Suppressor macrophage treated with lipopolysaccharide for 4 hours (primary cell): ENCODE measurements at regions not wholly inside any gene's neighbourhood (a gene's known extent, or its start where the extent isn't known, plus 50 kb on each side); places are given as distances from the start of the nearest gene placed in this dataset.

Source experiments
- DNase-seq: peaks from one replicate; pipeline ENCODE4 v3.0.0-alpha.2; 2020

DNA sequence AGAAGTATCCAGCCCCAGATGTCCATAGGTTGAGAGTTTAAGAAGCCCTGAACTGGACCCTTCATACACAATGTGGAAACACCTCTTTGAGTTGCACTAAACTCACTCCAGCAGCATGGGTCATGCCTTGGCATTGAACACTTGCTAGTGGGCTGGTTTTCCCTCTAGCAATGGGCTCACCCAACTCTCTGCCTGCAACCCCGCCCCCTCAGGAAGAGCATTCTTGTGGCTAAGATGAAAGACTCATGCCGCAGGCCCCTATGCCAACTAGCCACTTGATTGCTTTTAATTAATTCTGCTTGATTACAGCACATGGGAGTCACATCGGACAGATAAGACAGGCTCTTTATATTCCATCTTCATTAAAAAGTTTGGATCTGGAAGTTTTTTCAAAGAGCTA is 136.5 kb upstream of the GJB5 start:
- no peak for DNase-seq

DNA sequence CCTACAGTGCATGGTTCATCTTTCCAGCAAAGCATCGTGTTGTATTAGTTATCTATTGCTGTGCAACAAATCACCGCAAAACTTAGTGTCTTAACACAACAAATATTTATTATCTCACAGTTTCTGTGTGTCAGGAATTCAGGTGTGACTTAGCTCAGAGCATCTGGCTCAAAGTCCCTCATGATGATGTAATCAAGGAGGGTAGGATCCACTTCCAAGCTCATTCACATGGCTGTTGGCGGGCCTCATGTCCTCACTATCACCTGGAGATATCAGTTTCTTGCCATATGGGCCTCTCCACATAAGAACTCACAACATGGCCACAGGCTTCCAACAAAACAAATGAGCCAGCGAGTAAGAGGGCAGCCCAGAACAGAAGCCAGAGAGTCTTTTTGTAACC is 135.6 kb upstream of the GJB5 start:
- no peak for DNase-seq

DNA sequence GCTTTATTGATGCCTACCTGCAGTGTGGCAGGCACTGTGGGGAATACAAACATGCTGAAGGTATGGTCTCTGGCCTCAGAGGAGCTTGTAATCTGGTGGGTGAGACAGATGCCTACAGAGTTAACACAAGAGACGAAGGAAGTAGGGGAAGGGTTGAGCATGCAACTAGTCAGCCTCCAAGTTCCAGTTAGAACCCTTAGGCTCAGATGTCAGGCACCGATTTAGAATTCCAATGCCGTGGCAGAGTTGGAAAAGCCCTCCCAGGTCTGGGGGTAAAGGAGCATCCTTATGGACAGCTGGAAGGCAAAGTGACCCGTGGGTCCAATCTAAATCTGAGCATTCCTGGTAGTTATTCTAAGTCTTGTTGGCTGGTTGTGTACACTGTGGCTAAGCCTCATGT is 132.9 kb upstream of the GJB5 start:
- no peak for DNase-seq

DNA sequence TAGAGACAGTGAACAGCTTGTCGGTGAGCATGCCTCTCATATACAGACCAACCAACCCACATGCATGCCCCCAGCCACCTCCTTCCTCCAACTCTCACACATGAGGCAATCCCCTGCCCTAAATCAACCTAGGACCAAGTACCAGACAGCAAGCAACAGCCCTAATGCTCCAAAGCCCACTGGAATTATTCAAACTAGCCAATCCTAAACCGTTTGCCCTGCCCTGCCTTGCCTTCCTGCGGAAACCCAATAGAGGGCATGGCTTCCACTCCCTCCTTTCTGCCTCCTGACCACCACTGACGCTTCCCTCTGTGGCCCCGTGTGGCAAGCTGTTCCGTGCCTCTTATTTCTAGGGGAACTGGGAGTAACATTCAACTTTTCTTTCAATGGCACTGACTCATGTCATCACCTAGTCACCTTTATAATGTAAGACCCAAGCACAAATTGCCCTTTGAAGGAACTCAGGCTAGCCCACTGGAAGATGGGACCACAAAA is 129.3 kb upstream of the GJB5 start:
- no peak for DNase-seq

DNA sequence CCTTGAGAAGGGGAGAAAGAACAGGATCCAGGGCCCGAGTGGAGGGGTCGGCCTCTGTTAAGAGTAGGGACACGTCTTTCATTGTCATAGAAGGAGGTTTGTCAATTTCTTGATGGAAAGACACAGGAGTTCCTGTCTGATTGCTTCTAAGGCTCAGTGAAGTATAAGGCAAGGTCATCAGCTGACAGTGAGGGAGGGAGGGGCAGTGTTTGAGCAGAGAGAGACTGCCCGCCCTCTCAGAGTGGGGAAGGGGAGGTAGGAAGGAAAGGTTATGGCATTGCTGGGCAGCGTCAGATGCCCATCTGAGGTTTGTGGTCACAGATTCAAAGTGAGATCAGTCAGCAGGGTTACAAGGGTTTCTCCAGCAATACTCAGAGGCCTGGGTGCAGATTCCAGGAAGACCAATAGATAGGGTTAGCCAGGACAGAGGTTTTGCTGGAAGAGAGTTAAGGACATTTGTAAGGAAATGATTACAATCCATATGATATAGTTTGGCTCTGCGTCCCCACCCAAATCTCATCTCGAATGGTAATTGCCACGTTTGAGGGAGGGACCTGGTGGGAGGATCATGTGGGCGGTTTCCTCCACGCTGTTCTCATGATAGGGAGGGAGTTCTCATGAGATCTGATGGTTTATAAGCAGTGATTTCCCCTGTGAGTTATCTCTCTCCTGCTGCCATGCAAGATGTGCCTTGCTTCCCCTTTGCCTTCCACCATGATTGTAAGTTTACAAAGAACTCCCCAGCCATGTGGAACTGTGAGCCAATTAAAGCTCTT is 127.2 kb upstream of the GJB5 start:
- no peak for DNase-seq

DNA sequence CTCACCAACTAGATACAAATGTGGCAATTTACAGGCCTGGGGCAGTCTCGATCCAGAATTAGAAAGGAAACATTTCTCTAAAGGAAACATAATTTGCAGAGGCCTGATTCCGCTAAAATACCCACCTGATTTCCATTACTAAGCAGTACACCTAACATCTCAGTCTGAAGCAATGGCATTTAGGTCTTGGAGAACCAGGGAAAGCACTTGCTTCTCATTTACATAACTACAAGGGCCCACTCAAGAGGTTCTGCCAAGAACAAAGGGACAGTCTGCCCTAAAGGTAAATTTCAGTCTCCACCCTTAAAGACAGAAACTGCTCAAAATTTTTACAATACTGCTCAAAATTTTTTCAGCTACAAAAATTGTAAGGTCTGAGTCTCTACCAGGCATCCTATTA is 123.7 kb upstream of the GJB5 start:
- DNase-seq = no peak

DNA sequence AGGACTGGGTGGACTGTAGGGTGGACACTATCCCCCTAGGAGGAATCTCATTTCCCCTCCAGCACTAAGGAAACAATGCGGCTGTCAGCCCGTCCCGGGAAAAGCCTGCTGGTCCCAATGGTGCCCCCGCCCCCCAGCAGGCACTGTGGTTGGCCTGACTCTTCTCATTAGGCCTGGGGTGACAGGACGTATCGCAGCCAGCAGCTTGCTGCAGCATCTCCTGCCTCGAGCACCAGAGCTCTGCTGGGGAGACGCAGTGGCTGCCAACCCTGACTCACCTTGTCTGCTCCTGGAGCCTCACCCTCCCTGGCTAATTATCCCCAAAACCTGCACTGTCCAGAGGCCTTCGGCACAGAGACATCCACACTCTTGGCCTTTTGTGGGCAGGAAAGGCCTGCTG is 115.1 kb upstream of the GJB5 start:
- no peak for DNase-seq

DNA sequence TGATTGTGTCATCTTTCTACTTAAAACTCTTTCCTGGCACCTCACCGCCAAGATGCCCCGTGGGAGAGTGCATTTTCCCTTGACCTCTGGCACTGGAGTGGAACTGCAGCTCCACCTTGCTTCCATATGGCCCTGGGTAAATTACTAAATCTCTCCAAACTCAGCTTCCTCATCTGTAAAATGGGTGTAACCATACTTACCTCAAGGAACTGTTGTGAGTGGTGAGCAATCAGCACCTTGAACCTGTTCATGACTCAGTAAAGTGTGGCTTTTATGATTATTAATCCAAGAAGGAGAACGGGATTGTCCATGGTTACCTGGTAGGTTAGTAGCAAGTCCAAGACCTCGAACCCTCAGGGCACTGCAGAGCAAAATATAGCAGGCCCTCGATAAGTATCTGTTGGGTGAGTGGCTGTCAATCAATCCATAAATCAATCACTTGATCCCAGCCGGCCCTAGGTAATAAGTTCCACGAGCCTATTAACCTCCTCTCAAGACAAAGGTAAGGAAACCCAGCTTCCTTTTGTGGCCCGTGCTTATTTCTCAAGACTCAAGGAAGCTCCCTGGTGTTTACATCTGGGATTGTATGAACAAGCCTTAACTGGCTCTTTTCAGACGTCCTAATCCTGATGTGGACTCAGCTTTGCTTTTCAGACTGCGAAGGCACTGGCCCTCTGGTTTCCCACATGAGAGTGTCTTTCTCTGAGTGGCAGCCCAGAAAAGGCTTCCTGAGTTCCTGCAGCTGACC is 114.0 kb upstream of the GJB5 start:
- no peak for DNase-seq

DNA sequence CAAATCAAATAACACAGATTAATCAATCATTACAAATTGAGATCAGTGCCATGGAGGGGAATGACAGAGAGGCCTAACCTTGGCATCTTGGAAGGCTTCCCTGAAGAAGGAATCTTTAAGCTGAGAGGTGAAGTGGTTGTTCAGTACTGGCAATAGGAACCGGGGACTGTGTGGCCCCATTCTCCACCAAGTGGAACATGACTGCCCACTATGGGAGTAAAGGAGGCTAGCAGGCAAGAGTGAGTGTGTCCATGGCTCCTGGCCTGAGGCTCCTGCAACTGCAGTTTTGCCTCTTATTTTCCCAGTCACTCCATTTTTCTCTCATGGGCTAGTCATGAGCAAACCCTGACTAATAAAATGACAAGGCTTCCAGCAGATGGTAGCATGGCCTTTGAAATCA is 112.2 kb upstream of the GJB5 start:
- DNase-seq = no peak

DNA sequence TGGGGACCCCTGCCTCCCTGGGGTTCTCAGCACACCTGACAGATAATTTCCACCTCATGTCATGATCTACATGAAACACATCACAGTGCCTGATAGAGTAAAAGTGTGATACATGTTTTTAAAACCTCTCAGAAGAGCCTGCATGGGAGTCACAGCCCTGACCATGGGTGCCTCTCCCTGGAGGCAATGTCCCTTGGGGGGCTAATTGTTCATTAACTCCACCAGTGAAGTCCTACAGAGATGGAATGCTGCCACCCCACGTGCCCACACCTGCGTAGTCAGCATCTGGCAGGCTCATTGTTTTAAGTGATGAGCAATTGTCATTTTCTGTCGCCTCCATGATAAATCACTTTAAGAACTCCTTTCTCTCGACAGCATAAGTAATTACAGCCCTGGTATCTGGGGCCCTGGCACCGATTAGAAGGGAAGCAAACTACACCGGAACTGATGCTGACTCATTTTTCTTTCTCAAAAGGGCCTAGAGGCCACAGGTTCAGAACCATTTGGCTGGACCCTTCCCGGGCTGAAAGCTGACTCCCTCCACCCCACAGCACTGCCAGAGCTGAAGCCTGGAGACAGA is 109.6 kb upstream of the GJB5 start:
- no peak for DNase-seq

DNA sequence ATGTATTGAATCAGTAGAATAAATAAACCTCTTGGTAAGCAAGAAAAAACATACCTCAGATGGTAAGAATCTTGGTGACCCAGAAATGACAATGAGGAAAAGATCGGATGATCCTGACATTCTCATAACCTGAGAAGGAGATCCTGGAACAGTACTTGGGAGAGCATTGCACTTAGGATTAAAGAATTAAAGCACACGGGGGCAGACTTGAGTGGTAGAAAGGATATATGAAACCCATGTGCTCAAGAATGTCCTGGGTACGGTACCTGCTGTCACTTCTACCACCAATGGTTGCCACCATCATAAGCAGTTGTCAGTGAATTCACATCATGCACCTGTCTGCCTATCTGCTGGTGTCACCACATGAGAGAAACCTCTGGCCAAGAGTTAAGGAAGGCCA is 108.9 kb upstream of the GJB5 start:
- no peak for DNase-seq

DNA sequence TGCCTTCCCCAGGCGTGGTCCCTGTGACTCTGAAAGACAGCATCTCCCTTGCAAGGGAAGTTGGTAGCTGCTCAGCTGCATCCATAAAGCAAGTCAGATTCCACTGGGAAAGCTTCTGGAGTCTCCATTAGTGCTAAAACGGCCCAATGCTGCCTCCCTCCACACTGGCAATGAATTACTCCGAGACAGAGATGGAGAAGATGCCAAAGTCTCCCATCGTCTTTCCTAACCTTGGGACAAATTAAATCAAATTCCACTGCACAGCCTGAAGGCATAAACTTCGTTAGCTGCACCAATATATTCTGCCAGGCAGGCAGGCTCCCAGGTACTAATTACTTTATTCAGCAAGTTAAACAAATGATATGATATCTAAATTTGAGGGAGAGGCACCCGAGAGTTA is 106.3 kb upstream of the GJB5 start:
- no peak for DNase-seq

DNA sequence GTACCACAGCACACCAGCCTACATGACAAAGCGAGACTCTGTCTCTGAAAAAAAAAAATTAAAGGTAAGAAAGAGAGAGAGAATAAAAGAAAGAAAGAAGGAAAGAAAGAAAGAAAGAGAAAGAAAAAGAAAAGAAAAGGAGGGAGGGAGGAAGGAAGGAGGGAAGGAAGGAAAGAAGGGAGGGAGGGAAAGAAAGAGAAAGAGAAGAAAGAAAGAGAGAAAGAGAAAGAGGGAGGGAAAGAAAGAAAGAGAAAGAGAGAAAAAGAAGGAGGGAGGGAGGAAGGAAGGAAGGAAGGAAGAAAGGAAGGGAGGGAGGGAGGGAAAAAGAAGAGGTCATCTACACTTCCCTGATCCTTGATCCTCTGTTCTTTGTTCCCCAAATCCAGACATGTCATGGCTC is 104.8 kb upstream of the GJB5 start:
- DNase-seq = no peak

DNA sequence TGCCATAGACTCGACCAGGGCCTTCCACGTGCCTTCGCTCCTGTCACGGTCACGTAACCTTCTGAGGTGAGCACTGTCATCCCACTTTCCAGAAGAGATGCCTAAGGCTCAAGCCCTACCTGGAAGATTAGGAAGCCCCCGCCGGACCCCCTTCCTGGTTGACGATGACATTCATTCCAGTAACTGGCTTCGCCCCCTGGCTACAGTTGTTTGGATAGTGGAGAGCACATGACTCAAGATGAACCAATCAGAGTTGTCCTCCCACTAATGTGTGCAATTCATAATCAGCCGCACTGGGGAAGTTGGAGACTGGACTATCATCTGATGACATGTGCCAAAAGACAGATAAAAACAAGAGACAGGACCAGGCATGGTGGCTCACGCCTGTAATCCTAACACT is 104.0 kb upstream of the GJB5 start:
- DNase-seq = no peak

DNA sequence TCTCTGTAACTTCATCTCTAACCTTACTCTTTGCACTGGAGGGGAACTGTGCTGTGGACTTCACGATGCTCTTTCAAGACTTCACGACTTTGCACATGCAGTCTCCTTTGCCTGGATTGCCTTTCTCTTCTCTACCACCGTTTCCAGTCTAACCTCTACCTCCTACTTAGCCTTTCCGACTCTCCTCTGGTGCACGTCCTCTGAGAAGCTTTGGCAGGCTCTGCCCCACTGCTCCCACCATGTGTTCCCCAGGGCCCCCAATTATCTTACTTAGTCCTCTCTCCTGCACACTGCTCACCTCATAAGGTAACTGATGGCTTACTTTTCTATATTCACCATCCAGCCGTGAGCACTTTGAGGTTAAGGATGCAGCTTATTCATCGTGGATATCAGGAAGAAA is 101.7 kb upstream of the GJB5 start:
- no peak for DNase-seq

DNA sequence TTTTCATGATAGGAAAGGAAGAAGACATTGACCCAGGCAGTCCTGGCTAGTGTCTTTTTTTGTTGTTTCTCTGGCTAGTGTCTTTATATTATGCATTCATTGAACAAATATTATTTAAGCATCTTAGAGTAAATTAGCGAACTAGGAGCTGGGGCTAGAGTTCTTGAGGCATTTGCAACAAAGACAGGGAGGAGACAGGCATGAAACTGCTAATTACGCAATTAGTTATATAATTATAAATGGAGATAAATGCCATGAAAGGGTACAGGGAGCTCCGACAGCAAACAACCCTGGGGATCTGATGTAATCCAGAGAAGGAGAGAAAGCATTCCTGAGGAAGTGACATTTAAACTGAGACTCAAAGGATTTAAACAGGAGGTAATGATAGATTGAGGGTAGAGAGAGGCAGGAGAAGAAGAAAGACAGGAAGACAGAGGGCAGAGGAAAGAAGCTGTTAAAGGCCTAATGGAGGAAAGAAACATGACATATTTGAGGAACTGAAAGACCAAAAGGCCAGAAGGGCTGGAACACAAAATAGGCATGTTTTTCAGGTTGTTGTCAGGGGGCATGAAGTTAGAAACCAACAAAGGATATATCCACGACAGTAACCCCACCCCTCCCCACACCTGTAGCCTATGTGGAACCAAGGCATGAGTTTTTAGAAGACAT is 99.5 kb upstream of the GJB5 start:
- no peak for DNase-seq

DNA sequence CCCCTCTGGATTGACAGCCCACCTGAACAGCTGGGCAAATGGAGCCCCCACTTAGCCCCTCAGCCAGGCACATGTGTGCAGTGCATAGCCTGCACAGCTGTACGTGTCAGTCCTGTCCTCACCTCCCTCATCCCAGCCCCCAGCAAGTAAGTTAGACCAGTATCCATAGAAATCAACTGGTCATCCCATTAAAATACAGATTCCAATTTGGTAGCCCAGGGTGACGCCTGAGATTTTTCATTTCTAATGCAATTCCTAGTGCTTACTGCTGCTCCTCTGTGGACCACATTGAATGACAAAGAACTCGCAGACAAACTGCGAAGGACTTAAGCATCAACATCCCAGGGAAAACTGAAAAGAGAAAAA is 99.0 kb upstream of the GJB5 start:
- DNase-seq = no peak

DNA sequence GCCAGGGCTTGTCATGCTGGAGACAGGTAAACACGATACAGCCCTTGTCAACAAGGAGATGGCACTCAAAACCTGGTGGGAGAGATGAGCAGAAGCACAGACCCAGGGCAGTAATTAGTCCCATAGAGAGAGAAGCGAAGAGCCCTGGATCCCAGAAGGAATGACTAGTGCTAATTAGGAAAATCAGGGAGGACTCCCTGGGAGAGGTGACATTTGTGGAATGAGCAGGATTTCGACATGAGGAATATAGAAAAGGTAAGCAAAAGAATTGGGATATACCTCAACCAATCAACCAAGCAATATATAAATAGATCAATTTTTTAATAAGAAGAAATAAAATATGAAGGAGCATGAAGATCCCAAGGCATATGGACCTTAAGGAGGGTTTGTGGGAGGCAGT is 98.5 kb upstream of the GJB5 start:
- DNase-seq = no peak

DNA sequence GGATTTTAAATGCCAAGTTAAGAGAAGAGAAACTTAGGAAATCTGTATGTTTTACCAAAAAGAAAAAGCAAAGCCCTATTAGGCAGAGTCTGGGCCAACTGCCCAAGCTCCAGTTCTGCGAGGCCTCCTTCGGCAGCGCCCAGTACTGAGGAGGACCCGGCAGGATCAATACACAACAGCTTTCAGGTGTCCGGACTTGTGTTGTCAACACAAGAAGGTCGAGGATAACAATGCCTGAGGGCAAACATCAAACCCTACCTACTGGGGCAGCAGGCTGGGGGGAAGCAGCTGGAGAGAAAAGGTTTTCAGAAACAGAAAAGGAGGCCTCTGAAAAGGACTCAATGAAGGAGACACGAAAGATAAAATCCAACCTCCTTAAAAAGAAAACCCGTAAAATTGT is 98.1 kb upstream of the GJB5 start:
- no peak for DNase-seq

DNA sequence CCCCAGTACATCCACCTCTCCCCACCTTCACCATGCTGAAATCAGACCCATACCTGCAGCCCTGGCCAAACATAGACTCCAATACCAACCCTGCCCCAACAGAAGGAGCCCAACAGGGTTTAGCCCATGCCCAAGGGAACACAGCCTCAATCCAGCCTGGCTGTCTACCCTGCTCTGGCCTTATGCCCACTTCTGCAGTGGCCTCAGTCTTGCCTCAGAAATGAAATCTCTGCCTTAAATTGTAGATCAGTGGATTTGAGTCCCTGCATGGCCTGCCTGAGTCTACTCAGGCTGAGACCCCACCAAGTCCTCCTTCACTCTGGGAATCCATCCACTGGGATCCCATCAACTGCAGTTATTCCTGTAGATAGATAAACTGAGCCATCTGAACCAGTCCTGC is 97.6 kb upstream of the GJB5 start:
- no peak for DNase-seq

DNA sequence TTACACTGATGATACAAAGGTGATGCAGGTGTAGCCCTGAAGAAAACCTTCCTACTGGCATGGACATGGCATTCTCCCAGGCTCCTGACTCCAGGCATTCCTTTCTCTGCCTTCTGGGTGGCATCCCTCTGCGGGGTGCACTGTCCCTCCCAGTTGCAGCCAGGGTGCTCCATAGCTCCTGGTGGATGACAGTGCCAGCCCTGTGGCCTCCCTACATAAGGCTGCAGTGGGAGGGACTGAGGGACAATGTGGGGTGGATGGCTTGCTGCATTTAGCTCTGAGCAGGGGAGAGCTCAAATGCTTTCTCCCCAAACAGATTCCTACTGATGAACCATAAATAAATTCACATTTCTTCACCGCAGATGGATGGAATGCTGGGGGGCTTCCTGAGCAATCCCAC is 97.0 kb upstream of the GJB5 start:
- no peak for DNase-seq

DNA sequence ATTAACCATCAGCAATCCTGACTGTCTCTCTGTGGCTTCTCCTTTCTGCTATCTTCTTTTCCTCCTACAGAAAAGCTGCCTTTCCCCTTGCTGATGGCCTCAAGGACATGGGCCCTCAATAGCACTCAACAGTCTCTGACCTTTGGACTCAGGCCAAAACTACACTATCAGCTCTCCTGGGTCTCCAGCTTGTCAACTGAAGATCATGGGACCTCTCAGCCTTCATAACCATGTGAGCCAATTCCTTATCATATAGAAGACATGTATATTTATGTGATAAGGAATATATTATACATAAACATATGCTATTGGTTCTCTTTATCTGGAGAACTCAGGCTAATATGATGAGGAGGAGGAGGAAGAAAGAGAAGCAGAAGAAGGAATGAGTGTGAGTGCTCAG is 91.8 kb upstream of the GJB5 start:
- no peak for DNase-seq

DNA sequence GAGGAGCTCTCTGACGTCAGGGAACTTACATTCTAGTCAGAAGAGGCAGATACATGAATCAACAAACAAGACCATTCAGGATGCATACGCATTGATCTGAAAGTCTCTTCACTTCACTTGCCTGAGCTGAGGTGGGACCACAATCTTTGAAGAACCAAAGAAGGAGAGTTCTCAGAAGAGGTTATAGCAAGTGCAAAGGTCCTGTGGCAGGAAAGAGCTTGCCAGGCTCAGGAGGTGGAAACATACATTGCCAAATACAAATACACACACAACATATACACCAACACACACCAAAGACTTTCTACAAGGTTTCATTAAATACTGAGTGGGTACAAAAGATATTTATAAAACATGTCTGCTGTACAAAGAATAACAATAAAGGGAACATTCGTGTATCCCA is 86.8 kb upstream of the GJB5 start:
- no peak for DNase-seq

DNA sequence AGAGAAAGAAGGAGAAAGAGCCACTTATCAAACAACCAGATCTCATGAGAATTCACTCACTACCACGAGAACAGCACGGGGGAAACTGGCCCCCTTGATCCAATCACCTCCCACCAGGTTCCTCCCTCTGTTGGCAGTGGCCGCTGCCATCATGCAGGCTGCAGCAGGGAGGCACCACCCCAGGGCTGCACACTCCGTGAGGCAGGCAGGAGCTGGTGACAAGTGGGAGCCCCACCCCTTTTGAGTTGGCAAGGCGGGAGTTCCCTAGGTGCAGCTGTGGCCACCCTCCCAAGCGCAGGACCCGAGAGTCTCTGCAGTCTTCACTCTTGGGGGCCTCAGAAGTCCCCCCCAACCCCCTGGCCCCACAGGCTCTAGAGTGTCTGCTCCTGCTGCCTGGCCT is 83.9 kb upstream of the GJB5 start:
- no peak for DNase-seq
